HT1080 (cell line): ENCODE measurements at regions not wholly inside any gene's neighbourhood (a gene's known extent, or its start where the extent isn't known, plus 50 kb on each side); places are given as distances from the start of the nearest gene placed in this dataset.
"Not testable (repeated sequence)": the region's sequence is repeated elsewhere in the genome, so short reads cannot be mapped to it uniquely, and the experiment has no call there.

Experiments used
- DNase-seq: peaks from one replicate; pipeline ENCODE4 v3.0.0-alpha.2; 2015; ENCODE audit warnings: low read depth

- no peak for DNase-seq
Observed at GRCh38 chr5:12175914-12176585, 271.8 kb upstream of the CTNND2 start.

GRCh38 chr5:12174734-12175133 is 270.5 kb upstream of the CTNND2 start:
- DNase-seq, result no peak

GRCh38 chr5:12169536-12169935 is 265.3 kb upstream of the CTNND2 start:
- no peak for DNase-seq

GRCh38 chr5:12162863-12163262 is 258.6 kb upstream of the CTNND2 start:
- DNase-seq, result no peak

GRCh38 chr5:12147513-12147912 is 243.3 kb upstream of the CTNND2 start:
- no peak for DNase-seq

- DNase-seq, result peak; percentile 19
Observed at GRCh38 chr5:12141496-12141895, 237.2 kb upstream of the CTNND2 start.

- DNase-seq, result no peak
Observed at GRCh38 chr5:12133520-12133919, 229.3 kb upstream of the CTNND2 start.

GRCh38 chr5:12131020-12131419 is 226.8 kb upstream of the CTNND2 start:
- not testable (repeated sequence) for DNase-seq

GRCh38 chr5:12125895-12126294 is 221.6 kb upstream of the CTNND2 start:
- DNase-seq, result no peak

- DNase-seq, result no peak
Observed at GRCh38 chr5:12119657-12120056, 215.4 kb upstream of the CTNND2 start.

- no peak for DNase-seq
Observed at GRCh38 chr5:12114075-12114474, 209.8 kb upstream of the CTNND2 start.

- no peak for DNase-seq
Observed at GRCh38 chr5:12113062-12113461, 208.8 kb upstream of the CTNND2 start.

GRCh38 chr5:12111261-12111660 is 207.0 kb upstream of the CTNND2 start:
- no peak for DNase-seq

GRCh38 chr5:12110629-12111028 is 206.4 kb upstream of the CTNND2 start:
- no peak for DNase-seq

GRCh38 chr5:12109075-12109688 is 204.9 kb upstream of the CTNND2 start:
- no peak for DNase-seq

GRCh38 chr5:12102151-12102550 is 197.9 kb upstream of the CTNND2 start:
- no peak for DNase-seq

GRCh38 chr5:12100542-12100941 is 196.3 kb upstream of the CTNND2 start:
- no peak for DNase-seq

- no peak for DNase-seq
Observed at GRCh38 chr5:12099296-12099695, 195.1 kb upstream of the CTNND2 start.

GRCh38 chr5:12095808-12096281 is 191.6 kb upstream of the CTNND2 start:
- DNase-seq, result peak; percentile 92

- DNase-seq, result no peak
Observed at GRCh38 chr5:12093586-12093985, 189.3 kb upstream of the CTNND2 start.

- no peak for DNase-seq
Observed at GRCh38 chr5:12080761-12081160, 176.5 kb upstream of the CTNND2 start.

- DNase-seq, result not testable (repeated sequence)
Observed at GRCh38 chr5:12078286-12078685, 174.0 kb upstream of the CTNND2 start.

GRCh38 chr5:12073426-12073825 is 169.2 kb upstream of the CTNND2 start:
- no peak for DNase-seq
